DMS153 (cell line): ENCODE measurements at regions not wholly inside any gene's neighbourhood (a gene's known extent, or its start where the extent isn't known, plus 50 kb on each side); places are given as distances from the start of the nearest gene placed in this dataset.
"Not testable (repeated sequence)": the region's sequence is repeated elsewhere in the genome, so short reads cannot be mapped to it uniquely, and the experiment has no call there.

ENCODE experiments used
- DNase-seq: peaks from one replicate; lab custom pipeline; 2025; lab: John Stamatoyannopoulos, UW

GRCh38 chr12:46490635-46491034 lies 118.1 kb upstream of the SLC38A2 start:
- no peak for DNase-seq

- DNase-seq: no peak
These were observed 117.4 kb upstream of the SLC38A2 start for GRCh38 chr12:46489951-46490388.

- no peak for DNase-seq
These were observed 115.1 kb upstream of the SLC38A2 start for GRCh38 chr12:46487567-46488131.

- DNase-seq: no peak
These were observed 114.0 kb upstream of the SLC38A2 start for GRCh38 chr12:46486588-46486987.

GRCh38 chr12:46485853-46486252 lies 113.3 kb upstream of the SLC38A2 start:
- DNase-seq: no peak

- DNase-seq: no peak
These were observed 112.0 kb upstream of the SLC38A2 start for GRCh38 chr12:46484396-46485061.

GRCh38 chr12:46483572-46484395 lies 111.2 kb upstream of the SLC38A2 start:
- DNase-seq: no peak

- DNase-seq: no peak
These were observed 108.2 kb upstream of the SLC38A2 start for GRCh38 chr12:46480724-46481123.

GRCh38 chr12:46480316-46480715 lies 107.7 kb upstream of the SLC38A2 start:
- no peak for DNase-seq

- no peak for DNase-seq
These were observed 105.5 kb upstream of the SLC38A2 start for GRCh38 chr12:46478123-46478522.

- DNase-seq: no peak
These were observed 105.0 kb upstream of the SLC38A2 start for GRCh38 chr12:46477541-46477940.

- no peak for DNase-seq
These were observed 103.5 kb upstream of the SLC38A2 start for GRCh38 chr12:46475972-46476645.

- DNase-seq: not testable (repeated sequence)
These were observed 101.8 kb upstream of the SLC38A2 start for GRCh38 chr12:46474385-46474784.

GRCh38 chr12:46473634-46474329 lies 101.2 kb upstream of the SLC38A2 start:
- DNase-seq: peak; percentile 64

- no peak for DNase-seq
These were observed 100.5 kb upstream of the SLC38A2 start for GRCh38 chr12:46472893-46473633.

- DNase-seq: no peak
These were observed 99.7 kb upstream of the SLC38A2 start for GRCh38 chr12:46472144-46472705.

GRCh38 chr12:46471404-46471803 lies 98.8 kb upstream of the SLC38A2 start:
- no peak for DNase-seq

- no peak for DNase-seq
These were observed 98.4 kb upstream of the SLC38A2 start for GRCh38 chr12:46470975-46471374.

GRCh38 chr12:46470036-46470627 lies 97.6 kb upstream of the SLC38A2 start:
- no peak for DNase-seq

- DNase-seq: no peak
These were observed 96.2 kb upstream of the SLC38A2 start for GRCh38 chr12:46468813-46469212.
